GM12878 (cell line): ENCODE measurements at regions not wholly inside any gene's neighbourhood (a gene's known extent, or its start where the extent isn't known, plus 50 kb on each side); places are given as distances from the start of the nearest gene placed in this dataset.

Experiments used
- ATAC-seq: fragments of 200-7000 bp; cut with Tn5 transposase; 3 replicates; pipeline ENCODE4 v1.9.1; 2020; ENCODE audit warnings: mild to moderate bottlenecking, moderate library complexity
- BruUV-seq: library from RNA; stranded (reverse); fragments of 400-500 nt; replicated peaks from 2 replicates; lab custom pipeline; 2021; lab: Mats Ljungman, UMichigan
- CTCF ChIA-PET: fragments of 300-600 bp; sonication (Branson Sonifier 250); formaldehyde crosslinking; extraction: SDS; loops from one replicate; lab custom pipeline; 2021; ENCODE audit warnings: inconsistent platforms; lab: Yijun Ruan, JAX
- POLR2A ChIA-PET: fragments of 350-600 bp; formaldehyde crosslinking; extraction: SDS; loops from one replicate; lab custom pipeline; 2021; ENCODE audit warnings: inconsistent platforms; lab: Charles Lee
- RAD21 ChIA-PET: fragments of 300-600 bp; sonication (Branson Sonifier 250); formaldehyde crosslinking; loops from one replicate; lab custom pipeline; 2023; ENCODE audit warnings: antibody characterized with exemption; ENCODE audit not compliant: unreplicated experiment; lab: Charles Lee
- SMC1A ChIA-PET: fragments of 300-600 bp; sonication (Branson Sonifier 250); formaldehyde crosslinking; loops from one replicate; lab custom pipeline; 2023; ENCODE audit not compliant: unreplicated experiment, uncharacterized antibody; lab: Charles Lee
- DNase-seq: peaks from one replicate; pipeline ENCODE4 v3.0.0-alpha.2; 2011; ENCODE audit warnings: low read depth, low spot score
- FAIRE-seq: peaks from 3 replicates; lab custom pipeline; 2011; peaks lifted over from hg19 to GRCh38; lab: Jason Lieb, UNC
- H2AFZ ChIP-seq: 2 replicates; pipeline ENCODE4 v1.6.0; 2011; ENCODE audit warnings: low read depth, low read length, control low read depth; ENCODE audit not compliant: control insufficient read depth
- H3K27ac ChIP-seq: 2 replicates; pipeline ENCODE4 v1.5.1; 2011; ENCODE audit warnings: control low read depth; ENCODE audit not compliant: control insufficient read depth, insufficient read depth
- H3K27me3 ChIP-seq, 2 experiments: replicated peaks in 1 of 2; 2 replicates each; pipeline versions ENCODE4 v1.6.0 to v1.6.1; 2011; ENCODE audit warnings: low read length in 1 of 2; ENCODE audit not compliant: control insufficient read depth in 2 of 2, insufficient read depth in 2 of 2
- H3K36me3 ChIP-seq, 2 experiments: 2 replicates each; pipeline ENCODE4 v1.5.1; 2011; ENCODE audit warnings: low read length in 1 of 2; ENCODE audit not compliant: control insufficient read depth in 2 of 2, insufficient read depth in 2 of 2
- H3K4me1 ChIP-seq: 2 replicates; pipeline ENCODE4 v1.6.1; 2011; ENCODE audit warnings: mild to moderate bottlenecking, low read length, moderate library complexity, mixed read lengths; ENCODE audit not compliant: control insufficient read depth, insufficient read depth
- H3K4me2 ChIP-seq: 2 replicates; pipeline ENCODE4 v1.6.0; 2011; ENCODE audit warnings: control low read depth; ENCODE audit not compliant: control insufficient read depth, insufficient read depth
- H3K4me3 ChIP-seq: fragments of 200-600 bp; sonication (generic); 2 replicates; pipeline ENCODE4 v1.5.1; 2016
- H3K79me2 ChIP-seq: 2 replicates; pipeline ENCODE4 v1.6.0; 2011; ENCODE audit warnings: low read length; ENCODE audit not compliant: control insufficient read depth, insufficient read depth
- H3K9ac ChIP-seq: 2 replicates; pipeline ENCODE4 v1.8.0; 2011; ENCODE audit warnings: low read length, control low read depth, mixed read lengths; ENCODE audit not compliant: control insufficient read depth, insufficient read depth
- H3K9me3 ChIP-seq: replicated peaks from 3 replicates; pipeline ENCODE4 v1.5.1; 2011; ENCODE audit warnings: mild to moderate bottlenecking, low read length; ENCODE audit not compliant: control insufficient read depth, insufficient read depth
- H4K20me1 ChIP-seq: 2 replicates; pipeline ENCODE4 v1.6.0; 2011; ENCODE audit not compliant: control insufficient read depth, insufficient read depth
- ASH2L ChIP-seq: fragments of 300-600, 200-600 bp; sonication (generic); IDR thresholded peaks from 2 replicates; pipeline ENCODE4 v1.6.1; 2017; ENCODE audit warnings: low read depth, mild to moderate bottlenecking, borderline replicate concordance
- ATF7 ChIP-seq: fragments of 450-650 bp; IDR thresholded peaks from 2 replicates; pipeline ENCODE4 v1.6.1; 2016; ENCODE audit warnings: low read depth, mild to moderate bottlenecking
- BCL3 ChIP-seq: IDR thresholded peaks from 2 replicates; pipeline ENCODE4 v1.6.1; 2011; ENCODE audit warnings: borderline replicate concordance, low read depth, mild to moderate bottlenecking, moderate library complexity, low read length; ENCODE audit not compliant: insufficient read depth, poor library complexity, severe bottlenecking
- E2F8 ChIP-seq: fragments of 450-650 bp; IDR thresholded peaks from 2 replicates; pipeline ENCODE4 v1.6.1; 2018; ENCODE audit warnings: mild to moderate bottlenecking, low read depth, moderate library complexity; ENCODE audit not compliant: partially characterized antibody
- EED ChIP-seq: sonication (generic); IDR thresholded peaks from 2 replicates; pipeline ENCODE4 v1.6.1; 2016; ENCODE audit warnings: antibody characterized with exemption, low read depth
- ESRRA ChIP-seq: IDR thresholded peaks from 2 replicates; pipeline ENCODE4 v1.6.1; 2012; ENCODE audit warnings: mild to moderate bottlenecking, low read length, improper control_type of control experiment
- IKZF1 ChIP-seq: fragments of 450-650 bp; conservative IDR thresholded peaks from 2 replicates; pipeline ENCODE4 v1.6.1; 2017; ENCODE audit warnings: antibody characterized with exemption, mild to moderate bottlenecking
- KDM1A ChIP-seq: fragments of 200-600 bp; sonication (generic); IDR thresholded peaks from 2 replicates; pipeline ENCODE4 v1.6.1; 2016; ENCODE audit warnings: borderline replicate concordance
- MAX ChIP-seq: IDR thresholded peaks from 2 replicates; pipeline ENCODE4 v1.6.1; 2012; ENCODE audit warnings: low read depth, low read length, improper control_type of control experiment
- MTA2 ChIP-seq: fragments of 450-650 bp; IDR thresholded peaks from 2 replicates; pipeline ENCODE4 v1.6.1; 2016; ENCODE audit warnings: low read depth, mild to moderate bottlenecking, moderate library complexity
- MTA3 ChIP-seq: IDR thresholded peaks from 2 replicates; pipeline ENCODE4 v1.6.1; 2012; ENCODE audit warnings: low read length, inconsistent platforms, borderline replicate concordance
- NRF1 ChIP-seq: conservative IDR thresholded peaks from 2 replicates; pipeline ENCODE4 v1.6.1; 2011; ENCODE audit warnings: mild to moderate bottlenecking, low read depth, low read length, improper control_type of control experiment
- PBX3 ChIP-seq: IDR thresholded peaks from 2 replicates; pipeline ENCODE4 v1.6.1; 2011; ENCODE audit warnings: mild to moderate bottlenecking, low read depth, low read length, moderate library complexity; ENCODE audit not compliant: insufficient replicate concordance
- PKNOX1 ChIP-seq: fragments of 450-650 bp; IDR thresholded peaks from 2 replicates; pipeline ENCODE4 v1.6.1; 2016; ENCODE audit warnings: mild to moderate bottlenecking
- RFX5 ChIP-seq: IDR thresholded peaks from 2 replicates; pipeline ENCODE4 v1.6.1; 2011; ENCODE audit warnings: low read depth, low read length, improper control_type of control experiment
- SMARCA5 ChIP-seq: fragments of 450-650 bp; IDR thresholded peaks from 2 replicates; pipeline ENCODE4 v1.6.1; 2017; ENCODE audit warnings: mild to moderate bottlenecking
- SUPT20H ChIP-seq: IDR thresholded peaks from 2 replicates; pipeline ENCODE4 v1.6.1; 2011; ENCODE audit warnings: low read depth, mild to moderate bottlenecking, low read length, moderate library complexity, borderline replicate concordance; ENCODE audit not compliant: control insufficient read depth
- USF2 ChIP-seq: IDR thresholded peaks from 2 replicates; pipeline ENCODE4 v1.6.1; 2011; ENCODE audit warnings: low read depth, low read length, improper control_type of control experiment, borderline replicate concordance
- YBX1 ChIP-seq: fragments of 450-650 bp; IDR thresholded peaks from 2 replicates; pipeline ENCODE4 v1.6.1; 2016; ENCODE audit warnings: antibody characterized with exemption
- in situ Hi-C: fragments of 300-500 bp; cut with MboI; formaldehyde crosslinking; loops from 9 replicates; pipeline ENCODE4 v1.14.3; 2018; ENCODE audit warnings: mixed read lengths
- intact Hi-C: fragments of 100-400 bp; cut with micrococcal nuclease; formaldehyde crosslinking; loops from one replicate; pipeline ENCODE4 v1.14.2; 2022; ENCODE audit not compliant: unreplicated experiment

GRCh38 chr3:68290333-68290732, 635.9 kb upstream of the SUCLG2 start:
- Histone ChIP-seq H3K9me3 (no peaks in the 10 kb centered on the region), H2AFZ (no peak overlapping the region), H3K9ac (no peak overlapping the region), H3K79me2 (no peaks in the 10 kb centered on the region), H3K4me3 (no peak overlapping the region), H3K4me2 (no peak overlapping the region), H4K20me1 (no peaks in the 10 kb centered on the region), H3K27ac (no peak overlapping the region), H3K27me3 (no peaks in the 10 kb centered on the region), H3K4me1 (no peaks in the 10 kb centered on the region), H3K36me3 (no peaks in the 10 kb centered on the region)
- CTCF ChIA-PET = no interaction called here
- RAD21 ChIA-PET = no interaction called here
- ATAC-seq = no peak
- in situ Hi-C loops = no loop called here
- FAIRE-seq = no peak
- POLR2A ChIA-PET = no interaction called here
- intact Hi-C loops = no loop called here
- SMC1A ChIA-PET = no interaction called here
- no peak for DNase-seq
- no TSS peak for BruUV-seq
- no peak for TF ChIP-seq ESRRA
- no peak for TF ChIP-seq PBX3
- no peak for TF ChIP-seq SUPT20H
- no peak for TF ChIP-seq MTA3
- no peak for TF ChIP-seq IKZF1
- TF ChIP-seq YBX1 = no peak
- TF ChIP-seq KDM1A = no peak
- no peak for TF ChIP-seq BCL3
- TF ChIP-seq USF2 = no peak
- no peak for TF ChIP-seq NRF1
- no peak for TF ChIP-seq PKNOX1
- no peak for TF ChIP-seq RFX5
- peak; percentile 41 for TF ChIP-seq MTA2
- no peak for TF ChIP-seq EED
- no peak for TF ChIP-seq SMARCA5
- TF ChIP-seq MAX = no peak
- TF ChIP-seq ATF7 = no peak
- TF ChIP-seq E2F8 = no peak
- no peak for TF ChIP-seq ASH2L
